DOHH2 (cell line): ENCODE measurements at regions not wholly inside any gene's neighbourhood (a gene's known extent, or its start where the extent isn't known, plus 50 kb on each side); places are given as distances from the start of the nearest gene placed in this dataset.

Source experiments
- EZH2phosphoT487 ChIP-seq: fragments of 200-600 bp; sonication (generic); IDR thresholded peaks from 2 replicates; pipeline ENCODE4 v1.6.1; 2017; ENCODE audit warnings: borderline replicate concordance, mild to moderate bottlenecking, antibody characterized with exemption, low read length, moderate library complexity, mixed read lengths
- TF ChIP-seq, protein P1 (sequence below): fragments of 200-600 bp; sonication (generic); IDR thresholded peaks from one replicate; pipeline ENCODE4 v1.5.1; 2014; ENCODE audit warnings: antibody characterized with exemption, mild to moderate bottlenecking, low read depth, low read length; ENCODE audit not compliant: poor library complexity, severe bottlenecking

DNA sequence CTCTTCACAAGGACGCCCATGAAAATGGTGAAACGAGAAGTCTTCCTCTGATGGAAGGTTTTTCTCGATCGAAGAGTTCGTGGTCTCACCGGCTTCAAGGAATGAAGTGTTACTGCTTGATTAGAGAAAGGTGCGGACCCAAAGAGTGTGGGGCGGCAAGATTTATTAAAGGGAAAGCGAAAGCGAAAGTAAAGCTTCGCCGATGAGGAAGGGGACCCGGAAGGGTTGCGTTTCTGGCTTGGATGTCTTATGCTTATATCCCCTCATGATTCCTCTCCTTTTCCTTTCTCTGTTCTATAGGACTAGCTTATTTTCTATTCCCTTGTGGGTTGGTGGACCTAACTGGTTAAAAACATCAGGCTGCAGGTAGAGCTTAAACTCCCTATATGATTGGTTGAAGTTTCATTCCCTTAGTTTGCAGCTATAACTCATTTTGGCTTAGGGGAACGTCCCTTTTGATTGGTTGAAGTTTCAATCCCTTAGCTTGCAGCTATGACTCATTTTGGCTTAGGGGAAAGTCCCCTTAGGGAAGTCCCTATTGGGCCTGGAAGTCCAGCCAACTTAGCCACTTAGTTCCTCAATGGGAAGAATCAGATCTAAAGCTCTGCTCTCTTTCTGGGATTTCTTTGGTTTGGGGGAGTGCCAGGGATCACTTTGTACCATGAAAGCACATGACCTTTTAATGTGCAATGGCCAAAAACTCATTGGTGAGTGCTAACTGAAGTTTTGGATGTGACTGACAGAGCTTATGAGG, 1025.0 kb upstream of the PCDH10 start:
- TF ChIP-seq, protein P1, sequence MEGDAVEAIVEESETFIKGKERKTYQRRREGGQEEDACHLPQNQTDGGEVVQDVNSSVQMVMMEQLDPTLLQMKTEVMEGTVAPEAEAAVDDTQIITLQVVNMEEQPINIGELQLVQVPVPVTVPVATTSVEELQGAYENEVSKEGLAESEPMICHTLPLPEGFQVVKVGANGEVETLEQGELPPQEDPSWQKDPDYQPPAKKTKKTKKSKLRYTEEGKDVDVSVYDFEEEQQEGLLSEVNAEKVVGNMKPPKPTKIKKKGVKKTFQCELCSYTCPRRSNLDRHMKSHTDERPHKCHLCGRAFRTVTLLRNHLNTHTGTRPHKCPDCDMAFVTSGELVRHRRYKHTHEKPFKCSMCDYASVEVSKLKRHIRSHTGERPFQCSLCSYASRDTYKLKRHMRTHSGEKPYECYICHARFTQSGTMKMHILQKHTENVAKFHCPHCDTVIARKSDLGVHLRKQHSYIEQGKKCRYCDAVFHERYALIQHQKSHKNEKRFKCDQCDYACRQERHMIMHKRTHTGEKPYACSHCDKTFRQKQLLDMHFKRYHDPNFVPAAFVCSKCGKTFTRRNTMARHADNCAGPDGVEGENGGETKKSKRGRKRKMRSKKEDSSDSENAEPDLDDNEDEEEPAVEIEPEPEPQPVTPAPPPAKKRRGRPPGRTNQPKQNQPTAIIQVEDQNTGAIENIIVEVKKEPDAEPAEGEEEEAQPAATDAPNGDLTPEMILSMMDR: no peak
- TF ChIP-seq EZH2phosphoT487: no peak
